Breast epithelium (tissue), 4 donors: ENCODE measurements at regions not wholly inside any gene's neighbourhood (a gene's known extent, or its start where the extent isn't known, plus 50 kb on each side); places are given as distances from the start of the nearest gene placed in this dataset.

Experiments
- DNase-seq, 2 donors: peaks; one replicate each; pipeline ENCODE4 v3.0.0-alpha.2; 2019; ENCODE audit warnings: low spot score in 2 of 2
- H3K27ac ChIP-seq, 2 donors: fragments of 200-600 bp; sonication (generic) in 1 of 2; one replicate each; pipeline ENCODE4 v1.5.1; 2016 to 2019; ENCODE audit warnings: mild to moderate bottlenecking in 1 of 2
- H3K27me3 ChIP-seq, 2 donors: fragments of 200-600 bp; sonication (generic) in 1 of 2; one replicate each; pipeline versions ENCODE4 v1.5.1 to v1.6.0; 2017 to 2019; ENCODE audit warnings: control low read depth in 1 of 2, mild to moderate bottlenecking in 1 of 2
- H3K36me3 ChIP-seq: fragments of 200-600 bp; one replicate; pipeline ENCODE4 v1.5.1; 2019
- H3K4me1 ChIP-seq, 2 donors: fragments of 200-600 bp; sonication (generic); one replicate each; pipeline ENCODE4 v1.5.1; 2016 to 2019; ENCODE audit warnings: control low read depth in 1 of 2
- H3K4me3 ChIP-seq, 3 donors: fragments of 200-600 bp; sonication (generic); 1 replicate in 2 of 3; 2 replicates in 1 of 3; pipeline ENCODE4 v1.5.1; 2016 to 2019; ENCODE audit warnings: mild to moderate bottlenecking in 3 of 3, moderate library complexity in 2 of 3
- H3K9me3 ChIP-seq, 2 donors: fragments of 200-600 bp; sonication (generic) in 1 of 2; one replicate each; pipeline ENCODE4 v1.5.1; 2016 to 2019; ENCODE audit warnings: control low read depth in 1 of 2
- CTCF ChIP-seq, 3 donors: fragments of 450-650 bp; IDR thresholded peaks; one replicate each; pipeline ENCODE4 v1.5.1; 2016 to 2017; ENCODE audit warnings: antibody characterized with exemption in 3 of 3, mild to moderate bottlenecking in 3 of 3, moderate library complexity in 3 of 3
- POLR2A ChIP-seq: fragments of 450-650 bp; IDR thresholded peaks from one replicate; pipeline ENCODE4 v1.6.1; 2016; ENCODE audit warnings: antibody characterized with exemption, mild to moderate bottlenecking, moderate library complexity
- POLR2AphosphoS5 ChIP-seq, 3 donors: sonication (generic); formaldehyde crosslinking; IDR thresholded peaks; one replicate each; pipeline ENCODE4 v1.6.1; 2017; ENCODE audit warnings: antibody characterized with exemption in 3 of 3
- intact Hi-C: fragments of 100-400 bp; cut with DNase I; formaldehyde crosslinking; loops from one replicate; pipeline ENCODE4 v1.15.1; 2023; ENCODE audit warnings: low total_unique reads

GRCh38 chr20:24815931-24816330 lies 133.1 kb upstream of the CST7 start:
- H3K4me1 ChIP-seq, result no peaks in the 10 kb centered on the region
- intact Hi-C loops, result no loop called here
- TF ChIP-seq POLR2A (no peak), POLR2AphosphoS5 (IDR thresholded peaks at IDR 0.05) (no peak), CTCF (IDR thresholded peaks at IDR 0.05) (no peak)
- no peak overlapping the region for H3K4me3 ChIP-seq
- peaks cover 0 to 21% of the 10 kb centered on the region in 2 donors for H3K27me3 ChIP-seq
- DNase-seq, result no peak
- H3K27ac ChIP-seq, result no peak overlapping the region
- no peaks in the 10 kb centered on the region for H3K9me3 ChIP-seq
- H3K36me3 ChIP-seq, result no peaks in the 10 kb centered on the region

GRCh38 chr20:24816431-24816830 lies 132.6 kb upstream of the CST7 start:
- no peak overlapping the region for H3K27ac ChIP-seq
- intact Hi-C loops, result no loop called here
- H3K4me1 ChIP-seq, result no peaks in the 10 kb centered on the region
- DNase-seq, result no peak
- no peaks in the 10 kb centered on the region for H3K9me3 ChIP-seq
- TF ChIP-seq POLR2AphosphoS5 (IDR thresholded peaks at IDR 0.05) (no peak), POLR2A (no peak), CTCF (IDR thresholded peaks at IDR 0.05) (no peak)
- no peak overlapping the region for H3K4me3 ChIP-seq
- peaks cover 0 to 16% of the 10 kb centered on the region in 2 donors for H3K27me3 ChIP-seq
- no peaks in the 10 kb centered on the region for H3K36me3 ChIP-seq

GRCh38 chr20:24816907-24817306 lies 132.2 kb upstream of the CST7 start:
- H3K27ac ChIP-seq, result no peak overlapping the region
- H3K9me3 ChIP-seq, result no peaks in the 10 kb centered on the region
- intact Hi-C loops, result no loop called here
- peaks cover 0 to 13% of the 10 kb centered on the region in 2 donors for H3K27me3 ChIP-seq
- no peaks in the 10 kb centered on the region for H3K4me1 ChIP-seq
- no peaks in the 10 kb centered on the region for H3K36me3 ChIP-seq
- no peak overlapping the region for H3K4me3 ChIP-seq
- no peak for DNase-seq
- TF ChIP-seq CTCF (IDR thresholded peaks at IDR 0.05), result no peak
- TF ChIP-seq POLR2AphosphoS5 (IDR thresholded peaks at IDR 0.05), result no peak
- TF ChIP-seq POLR2A, result no peak

- Histone ChIP-seq H3K36me3 (no peaks in the 10 kb centered on the region), H3K4me1 (no peaks in the 10 kb centered on the region), H3K9me3 (no peaks in the 10 kb centered on the region), H3K4me3 (no peak overlapping the region), H3K27ac (no peak overlapping the region), H3K27me3 (peaks cover 0 to 13% of the 10 kb centered on the region in 2 donors)
- intact Hi-C loops, result no loop called here
- TF ChIP-seq POLR2A (no peak), CTCF (IDR thresholded peaks at IDR 0.05) (no peak), POLR2AphosphoS5 (IDR thresholded peaks at IDR 0.05) (no peak)
- DNase-seq, result no peak
Measured at GRCh38 chr20:24817351-24817750, 131.7 kb upstream of the CST7 start.

- Histone ChIP-seq H3K36me3 (no peaks in the 10 kb centered on the region), H3K27ac (no peak overlapping the region), H3K27me3 (peaks cover 0 to 13% of the 10 kb centered on the region in 2 donors), H3K9me3 (no peaks in the 10 kb centered on the region), H3K4me1 (no peaks in the 10 kb centered on the region), H3K4me3 (no peak overlapping the region)
- no peak for TF ChIP-seq CTCF (IDR thresholded peaks at IDR 0.05)
- TF ChIP-seq POLR2AphosphoS5 (IDR thresholded peaks at IDR 0.05), result no peak
- TF ChIP-seq POLR2A, result no peak
- no peak for DNase-seq
- intact Hi-C loops, result no loop called here
Measured at GRCh38 chr20:24818056-24818455, 131.0 kb upstream of the CST7 start.
